Mesothelial cell of epicardium (in vitro differentiated cells): ENCODE measurements at regions not wholly inside any gene's neighbourhood (a gene's known extent, or its start where the extent isn't known, plus 50 kb on each side); places are given as distances from the start of the nearest gene placed in this dataset.

Experiments used
- DNase-seq, 2 experiments: peaks; one replicate each; pipeline ENCODE4 v3.0.0; 2021; ENCODE audit warnings: low spot score in 2 of 2; ENCODE audit not compliant: unreplicated experiment in 2 of 2
- H3K27ac Mint-ChIP-seq: 2 replicates; pipeline ENCODE4 v1.8.0; 2021; ENCODE audit warnings: mixed read lengths
- H3K27me3 Mint-ChIP-seq: 2 replicates; pipeline ENCODE4 v1.8.0; 2021; ENCODE audit warnings: low read depth, mixed read lengths
- H3K36me3 Mint-ChIP-seq: 2 replicates; pipeline ENCODE4 v1.8.0; 2021; ENCODE audit warnings: mixed read lengths
- H3K4me1 Mint-ChIP-seq: 2 replicates; pipeline ENCODE4 v1.8.0; 2021; ENCODE audit warnings: mixed read lengths
- H3K4me3 Mint-ChIP-seq: 2 replicates; pipeline ENCODE4 v1.8.0; 2021; ENCODE audit warnings: mild to moderate bottlenecking, moderate library complexity, mixed read lengths
- H3K9me3 Mint-ChIP-seq: 2 replicates; pipeline ENCODE4 v1.8.0; 2021; ENCODE audit warnings: mixed read lengths
- TF ChIP-seq, protein P1 (sequence below): fragments of 200-600 bp; sonication (generic); IDR thresholded peaks from one replicate; pipeline ENCODE4 v1.5.0; 2021; ENCODE audit warnings: antibody characterized with exemption; ENCODE audit not compliant: unreplicated experiment

DNA sequence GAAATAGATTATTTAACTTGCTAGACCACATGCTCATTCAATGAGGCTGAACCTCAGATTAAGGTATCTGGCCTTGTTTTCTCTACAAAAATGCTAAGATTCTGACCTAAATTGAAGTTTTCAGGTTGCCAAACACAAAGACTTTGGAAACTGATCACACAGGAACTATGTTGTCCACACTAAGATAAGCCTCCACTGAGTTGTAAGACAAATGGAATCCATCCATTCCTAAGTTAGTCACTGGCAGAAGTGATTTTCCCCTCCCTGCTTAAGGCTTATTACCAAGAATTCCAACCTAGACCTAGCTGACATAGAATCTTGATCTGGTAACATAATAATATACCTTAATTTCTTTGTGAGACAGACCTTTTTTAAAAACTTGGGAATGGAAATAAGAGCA is 608.1 kb downstream of the TENT5A start:
- Mint-ChIP-seq H3K9me3 (peaks cover 31% of the 10 kb centered on the region), H3K36me3 (no peaks in the 10 kb centered on the region), H3K27me3 (no peaks in the 10 kb centered on the region), H3K4me3 (no peak overlapping the region), H3K27ac (no peak overlapping the region), H3K4me1 (no peaks in the 10 kb centered on the region)
- TF ChIP-seq, protein P1, sequence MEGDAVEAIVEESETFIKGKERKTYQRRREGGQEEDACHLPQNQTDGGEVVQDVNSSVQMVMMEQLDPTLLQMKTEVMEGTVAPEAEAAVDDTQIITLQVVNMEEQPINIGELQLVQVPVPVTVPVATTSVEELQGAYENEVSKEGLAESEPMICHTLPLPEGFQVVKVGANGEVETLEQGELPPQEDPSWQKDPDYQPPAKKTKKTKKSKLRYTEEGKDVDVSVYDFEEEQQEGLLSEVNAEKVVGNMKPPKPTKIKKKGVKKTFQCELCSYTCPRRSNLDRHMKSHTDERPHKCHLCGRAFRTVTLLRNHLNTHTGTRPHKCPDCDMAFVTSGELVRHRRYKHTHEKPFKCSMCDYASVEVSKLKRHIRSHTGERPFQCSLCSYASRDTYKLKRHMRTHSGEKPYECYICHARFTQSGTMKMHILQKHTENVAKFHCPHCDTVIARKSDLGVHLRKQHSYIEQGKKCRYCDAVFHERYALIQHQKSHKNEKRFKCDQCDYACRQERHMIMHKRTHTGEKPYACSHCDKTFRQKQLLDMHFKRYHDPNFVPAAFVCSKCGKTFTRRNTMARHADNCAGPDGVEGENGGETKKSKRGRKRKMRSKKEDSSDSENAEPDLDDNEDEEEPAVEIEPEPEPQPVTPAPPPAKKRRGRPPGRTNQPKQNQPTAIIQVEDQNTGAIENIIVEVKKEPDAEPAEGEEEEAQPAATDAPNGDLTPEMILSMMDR = no peak
- no peak for DNase-seq

DNA sequence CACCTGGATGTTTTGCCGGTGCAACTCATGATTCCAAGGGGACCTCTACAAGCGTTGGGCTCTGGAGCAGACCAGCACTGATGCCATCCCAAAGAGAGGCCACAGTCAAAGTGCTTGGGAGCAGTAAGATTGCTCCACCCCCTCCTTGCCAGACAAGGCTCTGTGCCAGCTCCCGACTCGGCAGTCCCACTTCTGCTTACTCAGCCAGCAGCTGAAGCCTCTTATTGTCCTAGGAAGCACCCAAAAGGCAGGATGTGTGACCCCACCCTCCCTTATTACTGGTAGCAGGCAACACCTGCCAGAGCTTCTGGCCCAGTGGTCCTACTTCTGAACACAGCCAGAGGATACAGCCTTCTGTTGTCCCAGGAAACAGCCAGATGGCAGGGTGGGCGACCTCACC is 614.2 kb downstream of the TENT5A start:
- TF ChIP-seq, protein P1 = no peak
- H3K4me1 Mint-ChIP-seq = no peaks in the 10 kb centered on the region

GRCh38 chr6:81130969-81131368 is 621.5 kb downstream of the TENT5A start:
- Mint-ChIP-seq H3K36me3 (no peaks in the 10 kb centered on the region), H3K4me3 (no peak overlapping the region), H3K4me1 (no peaks in the 10 kb centered on the region), H3K27me3 (peaks cover 7% of the 10 kb centered on the region), H3K27ac (no peak overlapping the region), H3K9me3 (peaks cover 8% of the 10 kb centered on the region)
- DNase-seq = no peak
- TF ChIP-seq, protein P1 = no peak

More for the DNA sequence above, 614.2 kb downstream of the TENT5A start:
- peaks cover 54% of the 10 kb centered on the region for H3K9me3 Mint-ChIP-seq
- H3K4me3 Mint-ChIP-seq = no peak overlapping the region
- DNase-seq = no peak
- H3K27ac Mint-ChIP-seq = no peak overlapping the region
- no peaks in the 10 kb centered on the region for H3K36me3 Mint-ChIP-seq
- no peaks in the 10 kb centered on the region for H3K27me3 Mint-ChIP-seq

- no peak for DNase-seq
- H3K36me3 Mint-ChIP-seq = no peaks in the 10 kb centered on the region
- H3K27me3 Mint-ChIP-seq = peaks cover 7% of the 10 kb centered on the region
- H3K4me3 Mint-ChIP-seq = no peak overlapping the region
- peaks cover 5% of the 10 kb centered on the region for H3K9me3 Mint-ChIP-seq
- no peak overlapping the region for H3K27ac Mint-ChIP-seq
- TF ChIP-seq, protein P1 = no peak
- H3K4me1 Mint-ChIP-seq = no peaks in the 10 kb centered on the region
Observed at GRCh38 chr6:81130061-81130460, 622.4 kb downstream of the TENT5A start.

DNA sequence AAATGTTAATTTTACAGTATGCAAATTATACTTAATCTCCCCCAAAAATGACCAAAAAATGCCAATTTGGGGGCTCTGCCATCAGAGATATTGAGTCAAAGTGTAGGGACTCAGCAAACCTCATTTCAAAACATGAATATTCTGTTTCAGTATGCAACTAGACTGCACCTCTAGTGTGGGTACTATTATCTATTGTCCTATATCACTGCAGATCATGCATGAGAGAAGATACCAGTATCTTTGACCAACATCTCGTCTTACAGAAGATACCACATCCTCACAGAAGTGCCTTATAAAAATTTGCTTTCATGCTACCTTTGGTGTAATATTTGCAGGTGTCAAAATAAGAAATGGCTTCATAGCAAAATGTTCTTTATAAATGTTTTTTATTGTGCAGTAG is 623.8 kb downstream of the TENT5A start:
- DNase-seq = no peak
- TF ChIP-seq, protein P1 = no peak
- Mint-ChIP-seq H3K9me3 (peaks cover 5% of the 10 kb centered on the region), H3K4me1 (no peaks in the 10 kb centered on the region), H3K27me3 (peaks cover 7% of the 10 kb centered on the region), H3K36me3 (no peaks in the 10 kb centered on the region), H3K4me3 (no peak overlapping the region), H3K27ac (no peak overlapping the region)

DNA sequence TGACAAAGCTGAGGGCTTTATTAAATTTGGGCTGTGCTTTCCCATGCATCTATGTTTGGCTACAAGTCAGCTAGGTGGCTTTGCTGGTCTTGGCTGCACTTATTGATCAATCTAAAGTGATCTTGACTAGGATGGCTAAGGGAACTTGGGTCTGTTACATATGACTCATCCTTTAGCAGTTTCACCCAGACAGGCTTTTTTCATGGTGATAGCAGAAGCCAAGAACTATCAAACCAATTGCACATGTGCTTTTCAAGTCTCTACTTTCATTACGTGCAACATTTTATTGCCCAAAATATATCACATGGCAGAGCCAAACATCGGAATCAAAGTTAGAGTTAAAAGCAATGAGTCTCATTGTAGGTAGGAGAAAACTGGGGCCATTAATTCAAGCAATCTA is 626.3 kb downstream of the TENT5A start:
- Mint-ChIP-seq H3K27ac (no peak overlapping the region), H3K4me1 (no peaks in the 10 kb centered on the region), H3K9me3 (peaks cover 8% of the 10 kb centered on the region), H3K4me3 (no peak overlapping the region), H3K36me3 (no peaks in the 10 kb centered on the region), H3K27me3 (peaks cover 7% of the 10 kb centered on the region)
- no peak for DNase-seq
- TF ChIP-seq, protein P1 = no peak
